IMR-90 (cell line): ENCODE measurements at regions not wholly inside any gene's neighbourhood (a gene's known extent, or its start where the extent isn't known, plus 50 kb on each side); places are given as distances from the start of the nearest gene placed in this dataset.
A peak's percentile ranks its signal among the peaks of the same experiment; 100 is the strongest.
"Not testable (repeated sequence)": the region's sequence is repeated elsewhere in the genome, so short reads cannot be mapped to it uniquely, and the experiment has no call there.

Source experiments
- ATAC-seq: fragments of 200-7000 bp; cut with Tn5 transposase; 2 replicates; pipeline ENCODE4 v1.9.1; 2020; ENCODE audit warnings: low read depth, mild to moderate bottlenecking, moderate library complexity
- BruUV-seq: library from RNA; stranded (reverse); fragments of 400-500 nt; replicated peaks from 2 replicates; lab custom pipeline; 2021; lab: Mats Ljungman, UMichigan
- CTCF ChIA-PET: fragments of 300-600 bp; formaldehyde crosslinking; extraction: SDS; loops from one replicate; lab custom pipeline; 2021; ENCODE audit warnings: antibody characterized with exemption; lab: Yijun Ruan, JAX
- POLR2A ChIA-PET: fragments of 300-600 bp; sonication (Branson Sonifier 250); formaldehyde crosslinking; loops from one replicate; lab custom pipeline; 2022; ENCODE audit warnings: antibody characterized with exemption; ENCODE audit not compliant: unreplicated experiment; lab: Charles Lee
- DNase-seq: peaks from one replicate; pipeline ENCODE4 v3.0.0; 2013
- H2AFZ ChIP-seq: replicated peaks from 2 replicates; pipeline ENCODE3; 2013; ENCODE audit warnings: low read length, mild to moderate bottlenecking; ENCODE audit not compliant: poor library complexity
- H2AK5ac ChIP-seq: 2 replicates; pipeline ENCODE4 v1.6.1; 2013; ENCODE audit warnings: low read depth, low read length, inconsistent platforms
- H2AK9ac ChIP-seq: replicated peaks from 2 replicates; pipeline ENCODE3; 2013; ENCODE audit warnings: mild to moderate bottlenecking, low read depth, low read length, moderate library complexity; ENCODE audit not compliant: poor library complexity
- H2BK120ac ChIP-seq: 2 replicates; pipeline ENCODE4 v1.6.1; 2013; ENCODE audit warnings: low read depth, low read length, inconsistent platforms
- H2BK15ac ChIP-seq: 3 replicates; pipeline ENCODE4 v1.6.1; 2013; ENCODE audit warnings: low read depth, low read length, inconsistent platforms
- H2BK20ac ChIP-seq: 2 replicates; pipeline ENCODE4 v1.6.1; 2013; ENCODE audit warnings: low read depth, mild to moderate bottlenecking, inconsistent platforms, low read length, moderate library complexity
- H2BK5ac ChIP-seq: 2 replicates; pipeline ENCODE4 v1.6.1; 2013; ENCODE audit warnings: mild to moderate bottlenecking, low read depth, low read length, inconsistent platforms; ENCODE audit not compliant: poor library complexity, severe bottlenecking
- H3K14ac ChIP-seq: replicated peaks from 2 replicates; pipeline ENCODE4 v1.6.1; 2013; ENCODE audit warnings: low read depth, low read length, inconsistent platforms
- H3K18ac ChIP-seq: 2 replicates; pipeline ENCODE4 v1.6.1; 2013; ENCODE audit warnings: low read depth, low read length, control low read depth
- H3K23ac ChIP-seq: 2 replicates; pipeline ENCODE4 v1.6.1; 2013; ENCODE audit warnings: low read depth, low read length, inconsistent platforms
- H3K27ac ChIP-seq: 2 replicates; pipeline ENCODE4 v1.5.1; 2013; ENCODE audit warnings: mild to moderate bottlenecking, control low read depth, low read length; ENCODE audit not compliant: insufficient read depth
- H3K27me3 ChIP-seq: 2 replicates; pipeline ENCODE4 v1.6.1; 2013; ENCODE audit warnings: low read length; ENCODE audit not compliant: control insufficient read depth, insufficient read depth
- H3K36me3 ChIP-seq: 2 replicates; pipeline ENCODE4 v1.6.1; 2013; ENCODE audit warnings: low read length, mixed read lengths; ENCODE audit not compliant: control insufficient read depth, insufficient read depth
- H3K4ac ChIP-seq: 2 replicates; pipeline ENCODE4 v1.6.1; 2013; ENCODE audit warnings: low read depth, low read length, inconsistent platforms
- H3K4me1 ChIP-seq: 2 replicates; pipeline ENCODE4 v1.6.1; 2013; ENCODE audit warnings: low read length, mixed read lengths; ENCODE audit not compliant: control insufficient read depth, insufficient read depth
- H3K4me2 ChIP-seq: 2 replicates; pipeline ENCODE4 v1.6.1; 2013; ENCODE audit warnings: low read depth, mild to moderate bottlenecking, control low read depth, low read length, moderate library complexity
- H3K4me3 ChIP-seq: 2 replicates; pipeline ENCODE4 v1.5.1; 2013; ENCODE audit warnings: low read depth, mild to moderate bottlenecking, control low read depth, low read length, moderate library complexity; ENCODE audit not compliant: insufficient read depth
- H3K56ac ChIP-seq: 2 replicates; pipeline ENCODE4 v1.6.1; 2013; ENCODE audit warnings: low read length, inconsistent platforms; ENCODE audit not compliant: insufficient read depth; ENCODE audit errors: extremely low read depth
- H3K79me1 ChIP-seq, 2 experiments: 2 replicates each; pipeline ENCODE4 v1.6.1; 2013; ENCODE audit warnings: low read length in 2 of 2, inconsistent platforms in 1 of 2, low read depth in 1 of 2
- H3K9ac ChIP-seq: 2 replicates; pipeline ENCODE4 v1.6.1; 2013; ENCODE audit warnings: low read depth, low read length, control low read depth
- H3K9me1 ChIP-seq: 2 replicates; pipeline ENCODE4 v1.6.1; 2013; ENCODE audit warnings: low read length, inconsistent platforms; ENCODE audit not compliant: insufficient read depth
- H3K9me3 ChIP-seq: 2 replicates; pipeline ENCODE4 v1.6.1; 2013; ENCODE audit warnings: low read length; ENCODE audit not compliant: control insufficient read depth, insufficient read depth
- H4K20me1 ChIP-seq: 2 replicates; pipeline ENCODE4 v1.6.1; 2013; ENCODE audit warnings: low read length, inconsistent platforms; ENCODE audit not compliant: insufficient read depth
- H4K5ac ChIP-seq: 2 replicates; pipeline ENCODE4 v1.6.1; 2013; ENCODE audit warnings: mild to moderate bottlenecking, low read depth, low read length, control low read depth
- H4K8ac ChIP-seq, 2 experiments: 2 replicates each; pipeline ENCODE4 v1.6.1; 2013; ENCODE audit warnings: low read depth in 2 of 2, low read length in 2 of 2, control low read depth in 1 of 2, inconsistent platforms in 1 of 2
- H4K91ac ChIP-seq: 2 replicates; pipeline ENCODE4 v1.6.1; 2013; ENCODE audit warnings: low read depth, low read length, inconsistent platforms; ENCODE audit not compliant: insufficient read depth
- RAD21 ChIP-seq: IDR thresholded peaks from 2 replicates; pipeline ENCODE4 v1.6.1; 2012; ENCODE audit warnings: low read length, improper control_type of control experiment
- RCOR1 ChIP-seq: IDR thresholded peaks from 2 replicates; pipeline ENCODE4 v1.6.1; 2012; ENCODE audit warnings: mild to moderate bottlenecking, low read length, improper control_type of control experiment; ENCODE audit not compliant: insufficient replicate concordance
- RFX5 ChIP-seq: IDR thresholded peaks from 2 replicates; pipeline ENCODE4 v1.8.0; 2012; ENCODE audit warnings: low read depth, mild to moderate bottlenecking, low read length, moderate library complexity
- WGBS, 2 experiments: methylation state at CpG; one replicate each; pipeline versions ENCODE4 v1.1.5 to v1.1.7; 2013; ENCODE audit warnings: missing lambda C conversion rate in 2 of 2; ENCODE audit not compliant: insufficient read length in 1 of 2; ENCODE audit errors: extremely low coverage in 2 of 2; 5-methylcytosine and 5-hydroxymethylcytosine counted together
- dilution Hi-C: fragments of 300-500 bp; cut with HindIII; formaldehyde crosslinking; loops from one replicate; pipeline ENCODE4 v1.14.3; 2018; ENCODE audit warnings: low sequenced_read_pairs; ENCODE audit not compliant: unreplicated experiment
- in situ Hi-C: fragments of 300-500 bp; cut with MboI; formaldehyde crosslinking; loops from 3 replicates; pipeline ENCODE4 v1.14.3; 2019; ENCODE audit warnings: low sequenced_read_pairs, inconsistent platforms, mixed read lengths
- intact Hi-C: fragments of 100-400 bp; cut with micrococcal nuclease; formaldehyde crosslinking; loops from 2 replicates; pipeline ENCODE4 v1.10.0; 2022

- Histone ChIP-seq H3K79me1 (no peaks in the 10 kb centered on the region), H3K4ac (no peak overlapping the region), H3K27ac (no peak overlapping the region), H3K4me2 (no peak overlapping the region), H3K9me1 (no peaks in the 10 kb centered on the region), H3K4me3 (no peak overlapping the region), H2AK9ac (no peak overlapping the region), H2BK120ac (no peak overlapping the region), H4K91ac (no peak overlapping the region), H4K5ac (no peak overlapping the region), H3K14ac (no peak overlapping the region), H3K9me3 (no peaks in the 10 kb centered on the region), H3K18ac (no peak overlapping the region), H4K8ac (no peak overlapping the region), H3K9ac (no peak overlapping the region), H3K56ac (no peak overlapping the region), H3K4me1 (no peaks in the 10 kb centered on the region), H2AFZ (no peak overlapping the region), H2BK20ac (no peak overlapping the region), H3K23ac (no peak overlapping the region), H2AK5ac (no peak overlapping the region), H4K20me1 (no peaks in the 10 kb centered on the region), H2BK5ac (no peak overlapping the region), H2BK15ac (no peak overlapping the region), H3K27me3 (no peaks in the 10 kb centered on the region), H3K36me3 (no peaks in the 10 kb centered on the region)
- POLR2A ChIA-PET: no interaction called here
- TF ChIP-seq RAD21: no peak
- TF ChIP-seq RCOR1: no peak
- TF ChIP-seq RFX5: no peak
- DNase-seq (no peak), ATAC-seq (no peak)
- intact Hi-C loops (no loop called here), dilution Hi-C loops (no loop called here), in situ Hi-C loops (no loop called here)
- no TSS peak for BruUV-seq
- CTCF ChIA-PET: interaction anchor here (0.6 kb wide), 1 partner anchor 43 kb away, joined by 7 read pairs; no protein-coding TSS in a partner anchor
- no CpG with 5 or more reads among the region's 3 CpGs for WGBS, 2 experiments
Measured at GRCh38 chr6:55082021-55082420, 92.3 kb upstream of the HCRTR2 start.

DNA sequence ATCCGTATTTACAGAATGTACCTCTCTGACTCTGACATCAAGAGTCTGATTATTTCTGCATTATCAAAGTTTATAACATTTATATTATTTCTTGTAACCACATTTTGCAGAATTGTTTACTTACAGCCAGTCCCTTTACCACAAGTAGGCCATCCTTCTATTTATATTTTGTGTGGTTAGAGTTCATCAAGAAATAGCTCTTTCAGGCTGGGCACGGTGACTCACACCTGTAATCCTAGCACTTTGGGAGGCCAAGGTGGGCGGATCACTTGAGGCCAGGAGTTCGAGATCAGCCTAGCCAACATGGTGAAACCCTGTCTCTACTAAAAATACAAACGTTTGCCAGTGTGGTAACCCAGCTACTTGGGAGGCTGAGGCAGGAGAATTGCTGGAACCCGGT, 86.3 kb upstream of the HCRTR2 start:
- H3K27me3 ChIP-seq, H4K20me1 ChIP-seq, H3K9me3 ChIP-seq, H3K4me3 ChIP-seq, H2BK5ac ChIP-seq, H3K4ac ChIP-seq, H3K9me1 ChIP-seq, H3K14ac ChIP-seq, POLR2A ChIA-PET, H2AK5ac ChIP-seq, dilution Hi-C loops, H2AK9ac ChIP-seq, intact Hi-C loops, BruUV-seq, H3K23ac ChIP-seq, H2AFZ ChIP-seq, H2BK120ac ChIP-seq, H3K27ac ChIP-seq, H3K36me3 ChIP-seq, H2BK15ac ChIP-seq, H4K5ac ChIP-seq, H3K4me2 ChIP-seq, H3K9ac ChIP-seq, H4K91ac ChIP-seq, ATAC-seq, H3K79me1 ChIP-seq, in situ Hi-C loops, H3K18ac ChIP-seq, CTCF ChIA-PET, H3K56ac ChIP-seq, H2BK20ac ChIP-seq, H3K4me1 ChIP-seq, H4K8ac ChIP-seq: not testable (repeated sequence)
- WGBS, 2 experiments: no CpG with 5 or more reads among the region's 6 CpGs
- peak; percentile 24 for DNase-seq
